ENCODE measurements at regions not wholly inside any gene's neighbourhood (a gene's known extent, or its start where the extent isn't known, plus 50 kb on each side); places are given as distances from the start of the nearest gene placed in this dataset.

DNA sequence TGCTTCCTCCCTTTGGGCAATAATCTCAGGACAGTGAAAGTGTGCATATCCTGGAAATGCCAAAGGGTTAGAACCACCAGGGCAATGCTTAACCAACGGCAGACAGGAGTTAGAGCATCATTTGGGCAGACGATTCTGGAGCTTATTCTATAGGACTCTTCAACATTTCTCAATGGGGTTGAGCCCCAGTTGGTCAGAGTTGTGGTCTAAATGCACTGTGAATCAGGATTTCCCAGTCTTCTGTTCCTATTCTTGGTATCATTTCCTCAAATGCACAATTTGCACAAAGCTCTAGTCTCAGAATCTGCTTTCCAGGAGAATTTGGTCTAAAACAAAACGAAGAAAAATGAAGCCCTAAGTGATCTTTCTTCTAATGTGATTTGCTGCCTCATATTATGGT, 389.6 kb upstream of the JAG1 start:
- POLR2A ChIA-PET = no interaction called here
- ATAC-seq (ENCODE audit: poor library complexity) (no peak), DNase-seq (peak in 1 of 14 experiments; percentile 13)
- Mint-ChIP-seq H3K4me3 (no peak overlapping the region), H3K27ac (no peak overlapping the region), H3K9me3 (no peaks in the 10 kb centered on the region), H3K27me3 (no peaks in the 10 kb centered on the region), H3K36me3 (ENCODE audit: low read depth) (no peaks in the 10 kb centered on the region), H3K4me1 (ENCODE audit: low read depth) (no peaks in the 10 kb centered on the region)
- no peak overlapping the region for H3K4me3 ChIP-seq (ENCODE audit: low read length)
- no peaks in the 10 kb centered on the region for H3K27me3 ChIP-seq (ENCODE audit: control insufficient read depth in 1 of 2, insufficient read depth in 2 of 2, low read length in 2 of 2)
- H3K9me3 ChIP-seq (ENCODE audit: control insufficient read depth in 1 of 2, insufficient read depth in 1 of 2, low read length in 2 of 2) = no peaks in the 10 kb centered on the region
- H3K36me3 ChIP-seq (ENCODE audit: insufficient read depth, low read length) = no peaks in the 10 kb centered on the region
- intact Hi-C loops (cut with DNase I, micrococcal nuclease) = no loop called here
- no peak for TF ChIP-seq CTCF (IDR thresholded peaks at IDR 0.05)
- no peak overlapping the region for H3K27ac ChIP-seq (ENCODE audit: low read depth in 1 of 2, low read length in 2 of 2)
- no peaks in the 10 kb centered on the region for H3K4me1 ChIP-seq (ENCODE audit: insufficient read depth, low read length)
- CTCF ChIA-PET = no interaction called here

GRCh38 chr20:11064946-11065345, 391.1 kb upstream of the JAG1 start:
- Mint-ChIP-seq H3K27me3 (no peaks in the 10 kb centered on the region), H3K36me3 (ENCODE audit: low read depth) (no peaks in the 10 kb centered on the region), H3K27ac (no peak overlapping the region), H3K4me3 (no peak overlapping the region), H3K9me3 (no peaks in the 10 kb centered on the region), H3K4me1 (ENCODE audit: low read depth) (no peaks in the 10 kb centered on the region)
- ATAC-seq (ENCODE audit: poor library complexity) = no peak
- CTCF ChIA-PET = no interaction called here
- no peak for DNase-seq
- Histone ChIP-seq H3K4me3 (ENCODE audit: low read length) (no peak overlapping the region), H3K27ac (ENCODE audit: low read depth in 1 of 2, low read length in 2 of 2) (no peak overlapping the region), H3K4me1 (ENCODE audit: insufficient read depth, low read length) (no peaks in the 10 kb centered on the region), H3K27me3 (ENCODE audit: control insufficient read depth in 1 of 2, insufficient read depth in 2 of 2, low read length in 2 of 2) (no peaks in the 10 kb centered on the region), H3K9me3 (ENCODE audit: control insufficient read depth in 1 of 2, insufficient read depth in 1 of 2, low read length in 2 of 2) (no peaks in the 10 kb centered on the region), H3K36me3 (ENCODE audit: insufficient read depth, low read length) (no peaks in the 10 kb centered on the region)
- no peak for TF ChIP-seq CTCF (IDR thresholded peaks at IDR 0.05)
- POLR2A ChIA-PET = no interaction called here
- intact Hi-C loops (cut with DNase I, micrococcal nuclease) = no loop called here

DNA sequence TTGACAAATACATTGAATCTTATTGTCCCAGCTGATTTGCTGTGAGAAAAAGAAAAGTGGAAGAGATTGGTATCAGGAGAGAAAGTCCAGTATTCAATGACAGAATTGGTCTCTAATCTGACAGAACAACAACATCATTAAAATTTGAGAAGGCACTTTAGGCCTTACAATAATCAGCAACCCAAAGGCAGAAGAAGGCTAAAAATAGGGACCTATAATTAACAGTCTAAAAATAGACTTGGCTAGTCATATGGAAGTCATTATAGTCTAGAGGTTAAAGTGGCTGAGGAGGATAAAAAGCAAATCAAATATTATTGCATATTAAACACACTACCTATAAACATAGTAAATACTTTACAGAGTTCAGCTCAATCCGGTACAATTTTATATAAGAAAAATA, 393.6 kb upstream of the JAG1 start:
- Histone ChIP-seq H3K9me3 (ENCODE audit: control insufficient read depth in 1 of 2, insufficient read depth in 1 of 2, low read length in 2 of 2) (no peaks in the 10 kb centered on the region), H3K27me3 (ENCODE audit: control insufficient read depth in 1 of 2, insufficient read depth in 2 of 2, low read length in 2 of 2) (no peaks in the 10 kb centered on the region), H3K4me1 (ENCODE audit: insufficient read depth, low read length) (no peaks in the 10 kb centered on the region), H3K4me3 (ENCODE audit: low read length) (no peak overlapping the region), H3K27ac (ENCODE audit: low read depth in 1 of 2, low read length in 2 of 2) (no peak overlapping the region), H3K36me3 (ENCODE audit: insufficient read depth, low read length) (no peaks in the 10 kb centered on the region)
- no peak overlapping the region for H3K4me3 Mint-ChIP-seq
- H3K27ac Mint-ChIP-seq = no peak overlapping the region
- ChIA-PET CTCF (no interaction called here), POLR2A (no interaction called here)
- no peaks in the 10 kb centered on the region for H3K4me1 Mint-ChIP-seq (ENCODE audit: low read depth)
- DNase-seq (no peak), ATAC-seq (ENCODE audit: poor library complexity) (no peak)
- peaks cover 4% of the 10 kb centered on the region for H3K9me3 Mint-ChIP-seq
- H3K36me3 Mint-ChIP-seq (ENCODE audit: low read depth) = no peaks in the 10 kb centered on the region
- intact Hi-C loops (cut with DNase I, micrococcal nuclease) = no loop called here
- H3K27me3 Mint-ChIP-seq = no peaks in the 10 kb centered on the region
- no peak for TF ChIP-seq CTCF (IDR thresholded peaks at IDR 0.05)

Data from CD4-positive, alpha-beta T cell (primary cell).